Upper lobe of right lung (tissue), 1 donor: ENCODE measurements at regions not wholly inside any gene's neighbourhood (a gene's known extent, or its start where the extent isn't known, plus 50 kb on each side); places are given as distances from the start of the nearest gene placed in this dataset.

Source experiments
- ATAC-seq: fragments of 200-7000 bp; cut with Tn5 transposase; one replicate; pipeline ENCODE4 v1.9.1; 2020; ENCODE audit warnings: mild to moderate bottlenecking, moderate library complexity
- DNase-seq: peaks from one replicate; pipeline ENCODE4 v3.0.0-alpha.2; 2020
- H3K27ac ChIP-seq: fragments of 200-600 bp; one replicate; pipeline ENCODE4 v1.8.0; 2022
- H3K27me3 ChIP-seq: fragments of 200-600 bp; one replicate; pipeline ENCODE4 v1.8.0; 2022; ENCODE audit warnings: mild to moderate bottlenecking
- H3K36me3 ChIP-seq: fragments of 200-600 bp; one replicate; pipeline ENCODE4 v1.8.0; 2022
- H3K4me1 ChIP-seq: fragments of 200-600 bp; one replicate; pipeline ENCODE4 v1.8.0; 2022
- H3K4me3 ChIP-seq: fragments of 200-600 bp; one replicate; pipeline ENCODE4 v1.8.0; 2022; ENCODE audit warnings: mild to moderate bottlenecking
- H3K9me3 ChIP-seq: fragments of 200-600 bp; one replicate; pipeline ENCODE4 v1.8.0; 2022
- intact Hi-C: fragments of 100-400 bp; cut with DNase I; formaldehyde crosslinking; loops from one replicate; pipeline ENCODE4 v1.11.0; 2022
- TF ChIP-seq, protein P1 (sequence below): fragments of 200-600 bp; IDR thresholded peaks from one replicate; pipeline ENCODE4 v1.8.0; 2022; ENCODE audit warnings: antibody characterized with exemption
- donor health status: DM: no; HTN: yes; CAD: no; lungs with severe emphysema.

DNA sequence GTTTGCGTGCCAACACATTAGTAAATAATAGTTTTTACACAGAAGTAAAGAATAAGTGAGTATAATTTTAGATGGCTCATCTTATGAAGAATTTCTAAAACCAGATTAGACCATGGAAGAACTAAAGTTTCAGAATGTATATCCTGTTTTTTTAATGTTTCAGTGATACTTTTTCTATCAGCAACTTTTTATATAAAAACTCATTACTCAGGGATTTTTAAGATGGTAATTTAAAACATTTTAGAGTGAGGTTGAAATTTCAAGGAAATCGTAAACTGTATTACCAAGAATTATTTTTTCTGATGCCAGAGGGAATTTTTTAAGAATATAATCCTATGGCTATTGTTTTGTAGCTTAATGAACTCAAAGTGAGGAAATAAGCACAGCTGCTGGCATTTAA, 128.5 kb upstream of the FANCL start:
- no peak for ATAC-seq
- intact Hi-C loops, result no loop called here
- H3K9me3 ChIP-seq, result no peaks in the 10 kb centered on the region

DNA sequence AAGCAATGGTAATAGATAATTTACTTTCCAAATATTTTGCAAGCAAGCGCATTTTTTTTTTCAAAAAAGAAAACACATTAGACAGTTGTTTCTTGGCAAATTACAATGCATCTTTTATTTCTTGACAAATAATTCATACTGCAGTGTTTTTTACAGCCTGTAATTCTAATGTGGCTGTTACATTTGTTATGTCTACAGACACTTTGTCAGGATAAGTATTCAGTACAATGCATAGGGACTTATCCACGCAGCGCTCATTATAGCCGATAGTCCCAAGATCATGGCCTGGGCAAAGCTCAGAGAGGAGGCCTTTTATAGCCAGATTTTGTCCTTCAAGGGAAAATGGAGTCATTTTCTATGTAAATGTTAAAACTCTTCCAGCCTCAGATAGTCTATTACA, 123.0 kb upstream of the FANCL start:
- no peak for ATAC-seq
- Histone ChIP-seq H3K4me1 (no peaks in the 10 kb centered on the region), H3K9me3 (no peaks in the 10 kb centered on the region), H3K27me3 (no peaks in the 10 kb centered on the region), H3K36me3 (no peaks in the 10 kb centered on the region), H3K4me3 (no peak overlapping the region), H3K27ac (no peak overlapping the region)
- DNase-seq, result no peak
- intact Hi-C loops, result no loop called here
- TF ChIP-seq, protein P1, sequence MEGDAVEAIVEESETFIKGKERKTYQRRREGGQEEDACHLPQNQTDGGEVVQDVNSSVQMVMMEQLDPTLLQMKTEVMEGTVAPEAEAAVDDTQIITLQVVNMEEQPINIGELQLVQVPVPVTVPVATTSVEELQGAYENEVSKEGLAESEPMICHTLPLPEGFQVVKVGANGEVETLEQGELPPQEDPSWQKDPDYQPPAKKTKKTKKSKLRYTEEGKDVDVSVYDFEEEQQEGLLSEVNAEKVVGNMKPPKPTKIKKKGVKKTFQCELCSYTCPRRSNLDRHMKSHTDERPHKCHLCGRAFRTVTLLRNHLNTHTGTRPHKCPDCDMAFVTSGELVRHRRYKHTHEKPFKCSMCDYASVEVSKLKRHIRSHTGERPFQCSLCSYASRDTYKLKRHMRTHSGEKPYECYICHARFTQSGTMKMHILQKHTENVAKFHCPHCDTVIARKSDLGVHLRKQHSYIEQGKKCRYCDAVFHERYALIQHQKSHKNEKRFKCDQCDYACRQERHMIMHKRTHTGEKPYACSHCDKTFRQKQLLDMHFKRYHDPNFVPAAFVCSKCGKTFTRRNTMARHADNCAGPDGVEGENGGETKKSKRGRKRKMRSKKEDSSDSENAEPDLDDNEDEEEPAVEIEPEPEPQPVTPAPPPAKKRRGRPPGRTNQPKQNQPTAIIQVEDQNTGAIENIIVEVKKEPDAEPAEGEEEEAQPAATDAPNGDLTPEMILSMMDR, result no peak

More for the DNA sequence above, 128.5 kb upstream of the FANCL start:
- no peaks in the 10 kb centered on the region for H3K4me1 ChIP-seq
- H3K27ac ChIP-seq, result no peak overlapping the region
- no peak overlapping the region for H3K4me3 ChIP-seq
- TF ChIP-seq, protein P1, result no peak
- H3K36me3 ChIP-seq, result no peaks in the 10 kb centered on the region
- no peaks in the 10 kb centered on the region for H3K27me3 ChIP-seq
- DNase-seq, result no peak

DNA sequence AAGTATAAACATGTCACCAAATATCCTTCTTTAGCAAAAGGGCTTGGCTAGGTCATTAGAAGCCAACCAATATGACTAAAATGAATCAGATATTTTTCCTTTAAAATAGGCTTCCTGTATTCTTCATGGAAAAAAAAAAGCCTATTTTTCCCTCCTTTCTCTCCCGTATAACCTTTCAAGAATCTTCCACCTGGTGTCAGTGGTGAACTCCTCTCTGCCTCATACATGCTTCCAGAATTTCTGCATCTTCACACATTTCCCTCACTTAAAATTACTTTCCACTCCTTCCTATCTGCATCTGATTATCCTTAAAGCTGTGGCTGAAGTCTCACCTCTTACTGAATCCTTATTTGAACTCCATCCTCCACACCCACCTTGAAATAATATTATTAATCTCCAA, 116.9 kb upstream of the FANCL start:
- TF ChIP-seq, protein P1, result no peak
- H3K27me3 ChIP-seq, result no peaks in the 10 kb centered on the region
- no peaks in the 10 kb centered on the region for H3K9me3 ChIP-seq
- ATAC-seq, result no peak
- no peak overlapping the region for H3K27ac ChIP-seq
- intact Hi-C loops, result no loop called here
- no peak for DNase-seq
- no peaks in the 10 kb centered on the region for H3K36me3 ChIP-seq
- H3K4me1 ChIP-seq, result no peaks in the 10 kb centered on the region
- no peak overlapping the region for H3K4me3 ChIP-seq

DNA sequence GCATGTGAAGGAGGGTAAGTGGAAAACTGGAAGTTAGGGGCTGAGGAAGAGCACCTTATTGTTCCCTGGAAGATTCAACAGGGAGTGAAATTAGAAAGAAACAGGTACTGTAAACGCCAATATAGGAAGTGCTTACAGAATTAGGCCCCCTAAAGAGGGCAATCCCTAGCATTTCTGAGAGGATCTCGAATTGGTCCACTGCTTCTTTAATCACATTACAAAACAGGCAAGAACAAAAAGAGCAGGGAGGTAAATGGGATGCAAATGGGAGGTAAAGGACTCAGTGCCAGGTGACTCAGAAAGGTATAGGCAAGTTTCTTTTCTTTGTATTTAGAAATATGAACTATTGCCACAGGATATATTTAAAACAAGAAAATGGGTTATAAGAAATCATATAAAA, 116.4 kb upstream of the FANCL start:
- Histone ChIP-seq H3K4me1 (no peaks in the 10 kb centered on the region), H3K27me3 (no peaks in the 10 kb centered on the region), H3K9me3 (no peaks in the 10 kb centered on the region), H3K36me3 (no peaks in the 10 kb centered on the region), H3K4me3 (no peak overlapping the region), H3K27ac (no peak overlapping the region)
- ATAC-seq, result no peak
- intact Hi-C loops, result no loop called here
- TF ChIP-seq, protein P1, result no peak
- DNase-seq, result no peak

DNA sequence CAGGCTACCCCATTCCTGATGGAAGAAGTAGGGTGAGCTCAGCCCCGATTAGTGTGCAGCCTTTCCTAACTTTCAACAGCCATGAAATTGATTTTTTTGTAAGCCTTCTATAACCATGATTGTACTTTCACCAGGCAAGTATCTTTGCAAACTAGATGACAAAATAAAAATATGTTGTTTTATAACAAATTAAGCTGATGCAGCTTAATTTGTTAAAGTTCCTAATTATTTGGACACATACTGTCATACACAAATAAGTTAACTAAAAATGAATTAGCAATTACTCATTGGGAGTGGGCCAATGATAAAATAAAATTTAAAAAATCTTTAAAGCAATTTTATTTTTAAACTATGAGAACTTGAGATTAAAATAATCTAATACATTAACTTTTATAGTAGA, 113.1 kb upstream of the FANCL start:
- intact Hi-C loops, result no loop called here
- TF ChIP-seq, protein P1, result no peak

DNA sequence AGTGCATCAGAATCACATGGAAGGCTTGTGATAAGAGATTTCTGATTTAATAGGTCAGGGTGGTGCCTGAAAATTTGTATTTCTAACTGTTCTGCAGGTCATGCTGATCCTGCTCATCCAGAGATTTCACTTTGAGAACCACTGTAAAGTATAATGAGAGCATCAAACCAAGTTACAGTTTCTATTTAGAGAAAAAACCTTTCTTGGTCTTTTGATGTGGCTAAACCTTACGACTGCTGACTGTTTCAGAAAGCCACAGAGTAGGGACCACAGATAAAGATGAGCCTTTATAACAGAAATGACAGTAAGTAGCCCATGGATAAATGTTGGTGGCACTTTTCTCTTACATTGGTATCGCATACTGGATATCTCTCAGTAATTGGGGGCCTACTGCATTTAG, 109.4 kb upstream of the FANCL start:
- Histone ChIP-seq H3K27me3 (no peaks in the 10 kb centered on the region), H3K4me3 (no peak overlapping the region), H3K4me1 (no peaks in the 10 kb centered on the region), H3K27ac (no peak overlapping the region), H3K36me3 (no peaks in the 10 kb centered on the region), H3K9me3 (no peaks in the 10 kb centered on the region)
- no peak for DNase-seq
- intact Hi-C loops, result no loop called here
- TF ChIP-seq, protein P1, result no peak
- ATAC-seq, result no peak

More for the DNA sequence above, 113.1 kb upstream of the FANCL start:
- ATAC-seq (no peak), DNase-seq (no peak)
- Histone ChIP-seq H3K9me3 (no peaks in the 10 kb centered on the region), H3K27ac (no peak overlapping the region), H3K4me3 (no peak overlapping the region), H3K4me1 (no peaks in the 10 kb centered on the region), H3K27me3 (no peaks in the 10 kb centered on the region), H3K36me3 (no peaks in the 10 kb centered on the region)
